NCI-H1105 (cell line): ENCODE measurements at regions not wholly inside any gene's neighbourhood (a gene's known extent, or its start where the extent isn't known, plus 50 kb on each side); places are given as distances from the start of the nearest gene placed in this dataset.
"Not testable (repeated sequence)": the region's sequence is repeated elsewhere in the genome, so short reads cannot be mapped to it uniquely, and the experiment has no call there.

ENCODE experiments used
- DNase-seq: peaks from one replicate; lab custom pipeline; 2025; lab: John Stamatoyannopoulos, UW

DNA sequence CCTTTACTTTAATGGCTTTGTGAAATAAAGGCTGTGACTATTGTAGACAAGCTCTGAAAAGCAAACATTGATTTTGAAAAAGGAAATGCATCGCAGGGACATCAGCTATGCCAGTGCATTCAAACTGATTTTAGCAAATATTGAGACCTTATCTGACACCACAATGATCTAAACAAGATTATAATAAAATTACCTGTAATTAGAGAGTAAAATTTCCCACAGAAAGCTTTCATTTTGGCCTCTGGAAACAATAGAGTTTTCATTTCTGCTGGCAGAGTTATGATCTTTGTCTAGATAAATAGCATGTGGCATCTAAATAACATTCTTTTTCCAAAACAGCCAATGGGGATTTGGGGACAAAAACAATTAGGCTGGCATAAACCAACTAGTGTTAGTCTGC is 650.4 kb upstream of the PRMT6 start:
- DNase-seq, result no peak

DNA sequence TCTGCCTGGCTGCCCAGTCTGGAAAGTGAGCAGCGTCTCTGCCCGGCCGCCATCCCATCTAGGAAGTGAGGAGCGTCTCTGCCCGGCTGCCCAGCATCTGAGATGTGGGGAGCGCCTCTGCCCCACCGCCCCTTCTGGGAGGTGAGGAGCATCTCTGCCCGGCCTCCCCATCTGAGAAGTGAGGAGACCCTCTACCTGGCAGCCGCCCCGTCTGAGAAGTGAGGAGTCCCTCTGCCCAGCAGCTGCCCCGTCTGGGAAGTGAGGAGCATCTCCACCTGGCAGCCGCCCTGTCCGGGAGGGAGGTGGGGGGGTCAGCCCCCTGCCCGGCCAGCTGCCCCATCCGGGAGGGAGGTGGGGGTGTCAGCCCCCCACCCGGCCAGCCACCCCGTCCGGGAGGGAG is 644.2 kb upstream of the PRMT6 start:
- not testable (repeated sequence) for DNase-seq

DNA sequence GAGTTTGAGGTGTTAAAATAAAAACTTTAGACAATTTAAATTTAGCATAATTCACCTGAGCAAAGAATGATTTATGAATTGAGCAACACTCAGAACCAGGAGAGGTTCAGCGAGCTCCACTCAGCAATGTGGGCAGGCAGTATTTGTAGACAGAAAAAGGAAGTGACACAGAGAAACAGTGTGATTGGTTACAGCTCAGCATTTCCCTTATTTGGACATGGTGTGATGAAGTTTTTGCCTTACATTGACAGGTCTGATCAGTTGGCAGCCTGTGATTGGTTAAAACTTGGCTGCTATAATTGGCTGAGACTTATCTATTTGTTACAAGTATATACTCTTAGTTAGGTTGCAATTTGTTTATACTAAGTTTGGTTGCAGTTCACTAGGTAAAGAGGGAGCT is 621.2 kb upstream of the PRMT6 start:
- no peak for DNase-seq

DNA sequence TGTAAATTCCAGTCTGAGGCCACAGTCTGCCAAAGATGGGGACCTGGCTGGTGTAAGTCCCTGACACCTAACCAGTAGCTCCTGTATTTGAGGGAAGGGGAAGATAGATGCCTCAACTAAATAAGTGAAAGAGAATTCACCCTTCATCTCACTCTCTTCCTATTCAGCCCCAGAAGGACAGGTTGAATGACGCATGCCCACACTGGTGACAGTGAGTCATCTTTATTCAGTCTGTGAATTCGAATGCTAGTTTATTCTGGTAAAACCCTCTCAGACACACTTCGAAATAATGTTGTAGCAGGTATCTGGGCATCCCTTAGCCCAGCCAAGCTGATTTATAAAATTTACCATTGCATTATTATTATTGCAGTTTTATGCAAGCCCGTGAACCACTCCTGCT is 617.0 kb upstream of the PRMT6 start:
- no peak for DNase-seq

DNA sequence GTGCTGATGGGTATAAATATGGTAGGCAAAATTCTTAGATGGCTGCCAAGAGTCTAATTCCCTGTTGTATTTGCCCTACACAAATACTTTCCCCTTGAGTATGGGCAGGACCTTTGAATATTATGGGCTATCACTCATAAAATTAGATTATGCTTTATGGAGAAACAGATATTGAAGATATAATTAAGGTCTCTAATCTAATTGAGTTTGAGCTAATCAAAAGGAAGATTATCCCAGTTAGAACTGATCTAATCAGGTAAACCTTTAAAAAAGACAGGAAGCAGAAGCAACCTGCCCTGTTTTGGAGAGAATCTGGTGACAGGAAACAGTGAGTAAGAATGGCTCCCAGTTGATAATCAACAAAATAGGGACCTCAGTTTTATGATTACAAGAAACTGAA is 609.0 kb upstream of the PRMT6 start:
- no peak for DNase-seq

DNA sequence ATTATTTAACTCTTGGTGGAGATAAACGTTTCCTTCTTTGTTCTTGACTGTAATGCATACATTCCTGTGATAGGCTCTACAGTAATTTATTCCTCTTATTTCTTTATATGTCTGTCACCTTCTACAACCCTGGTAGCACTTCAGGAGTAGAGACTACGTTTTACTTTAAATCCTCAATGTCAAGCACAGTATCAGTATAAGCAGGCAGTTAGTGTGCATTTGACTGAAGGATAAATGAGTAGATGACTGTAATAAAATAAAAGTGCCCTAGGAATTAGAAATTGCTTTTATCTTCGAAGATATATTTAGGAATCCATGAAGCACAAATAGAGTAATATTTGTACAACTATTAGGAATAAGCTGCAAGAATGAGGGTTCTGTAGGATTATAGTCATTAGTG is 599.6 kb upstream of the PRMT6 start:
- DNase-seq, result no peak

DNA sequence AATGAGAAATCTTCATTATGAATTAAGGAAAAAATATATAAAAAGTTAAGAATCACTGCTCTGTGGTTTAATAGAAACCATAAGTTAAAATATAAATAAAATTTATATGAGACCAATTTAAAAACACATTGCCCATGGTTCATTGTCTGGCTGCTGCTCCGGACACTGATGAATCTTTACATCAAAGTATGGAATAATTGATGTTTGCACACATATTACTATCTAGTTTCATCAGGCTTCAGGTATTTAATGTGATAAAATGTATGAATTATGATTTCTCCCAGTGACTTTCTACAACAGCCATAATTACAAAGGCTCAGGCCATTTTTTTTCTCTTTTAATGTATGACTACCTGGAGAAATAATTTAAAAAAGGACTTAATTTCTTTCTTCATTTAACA is 599.1 kb upstream of the PRMT6 start:
- no peak for DNase-seq

DNA sequence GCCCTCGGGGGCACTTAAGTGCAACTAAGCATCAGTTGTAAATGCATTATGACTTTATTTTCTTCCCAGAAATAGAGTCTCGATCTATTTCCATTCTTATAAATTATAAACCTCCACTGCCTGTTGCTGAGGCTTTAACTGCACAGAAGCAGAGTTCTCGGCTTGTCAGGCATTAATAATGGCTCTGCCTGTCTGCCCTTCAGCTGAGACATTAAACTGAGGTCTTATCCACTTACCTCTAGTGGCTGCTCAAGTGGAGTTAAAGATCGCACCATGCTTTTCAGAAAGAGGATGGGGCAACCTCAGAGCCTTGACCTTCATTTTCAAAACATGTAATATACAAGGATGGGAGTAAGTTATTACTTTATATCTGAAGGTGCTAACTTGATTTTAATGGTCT is 597.6 kb upstream of the PRMT6 start:
- DNase-seq, result no peak

DNA sequence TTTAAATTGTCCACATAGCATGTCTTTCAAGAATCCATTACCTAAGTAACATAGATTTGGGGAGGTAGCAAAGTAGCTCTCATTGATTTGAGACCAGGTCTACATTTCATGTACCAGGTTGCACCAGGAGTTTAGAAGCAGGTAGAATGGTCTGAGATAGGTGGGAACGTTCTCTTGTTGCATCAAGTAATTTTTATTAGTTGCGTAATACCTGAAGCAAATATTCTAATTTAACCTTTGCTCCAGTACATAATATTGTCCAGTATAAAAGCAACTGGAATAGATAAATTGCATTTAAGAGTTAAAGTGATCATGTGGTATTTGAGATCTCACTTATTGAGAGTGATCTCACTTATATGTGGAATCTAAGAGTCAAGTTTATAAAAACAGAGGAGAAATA is 597.1 kb upstream of the PRMT6 start:
- DNase-seq, result no peak

DNA sequence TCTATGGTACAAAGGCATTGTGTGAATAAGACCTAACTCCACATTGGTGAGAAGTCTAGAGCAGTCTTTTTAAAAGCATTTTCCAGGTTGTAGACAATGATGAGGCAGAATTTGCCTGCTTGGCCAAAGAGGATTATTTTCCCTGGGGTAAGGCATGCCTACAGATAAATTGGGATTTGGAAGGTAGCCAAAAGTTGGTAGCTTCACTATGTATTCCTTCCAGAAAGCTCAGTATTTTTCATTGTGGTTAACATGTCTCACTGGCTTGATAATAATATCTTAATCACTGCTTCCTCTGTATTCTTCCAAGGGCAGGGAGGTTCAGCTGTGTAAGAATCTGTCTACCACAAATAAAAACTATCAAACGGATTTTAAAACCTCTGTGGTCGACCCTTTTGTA is 590.8 kb upstream of the PRMT6 start:
- DNase-seq, result no peak

DNA sequence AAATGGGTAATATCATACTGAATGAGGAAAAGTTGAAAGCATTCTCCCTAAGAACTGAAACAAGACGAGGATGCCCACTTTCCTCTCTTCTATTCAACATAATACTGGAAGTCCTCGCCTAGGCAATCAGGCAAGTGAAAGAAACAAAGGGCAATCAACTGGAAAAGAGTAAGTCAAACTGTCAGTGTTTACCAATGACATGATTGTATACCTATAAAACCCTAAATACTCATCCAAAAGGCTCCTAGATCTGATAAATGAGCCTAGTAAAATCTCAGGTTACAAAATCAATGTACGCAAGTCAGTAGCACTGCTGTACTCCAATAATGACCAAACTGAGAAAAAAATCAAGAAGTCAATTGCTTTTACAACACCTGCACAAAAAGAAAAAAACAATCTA is 575.8 kb upstream of the PRMT6 start:
- DNase-seq, result no peak

DNA sequence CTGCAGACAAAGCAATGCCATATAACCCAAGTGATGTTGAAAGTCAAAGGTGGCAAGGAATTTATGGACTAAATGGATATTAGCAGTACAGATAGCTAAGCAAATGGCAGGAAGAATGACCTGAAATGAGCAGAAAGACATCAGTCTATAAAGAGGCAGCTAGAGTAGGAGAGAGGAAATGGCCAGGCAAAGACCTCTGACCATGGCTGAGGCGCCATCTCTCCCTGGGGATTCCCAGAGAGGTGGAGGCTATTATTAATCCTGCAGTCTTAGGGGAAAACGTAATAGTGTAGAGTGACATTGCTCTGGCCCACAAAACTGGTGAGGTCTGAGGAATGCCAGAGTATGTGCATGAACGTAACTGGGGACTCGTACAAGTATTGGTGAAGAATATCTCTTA is 563.6 kb upstream of the PRMT6 start:
- DNase-seq, result no peak

DNA sequence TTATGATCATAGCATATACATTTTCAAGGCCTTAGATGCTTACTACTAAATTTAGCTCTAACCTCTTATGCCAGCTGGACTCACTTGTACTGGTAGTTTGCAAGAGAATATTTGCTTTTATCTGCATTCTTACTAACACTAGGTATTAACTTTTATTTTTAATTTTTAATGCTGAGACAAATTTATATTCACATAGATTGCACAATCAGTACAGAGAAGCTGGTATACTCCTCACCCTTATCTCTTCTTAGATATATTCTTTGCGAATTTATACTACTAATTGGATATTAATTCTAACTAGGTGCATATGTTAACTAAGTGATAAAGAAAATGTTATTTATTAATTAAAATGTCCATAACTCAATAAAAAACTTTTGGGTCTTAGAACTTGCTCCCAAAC is 561.8 kb upstream of the PRMT6 start:
- DNase-seq, result no peak

DNA sequence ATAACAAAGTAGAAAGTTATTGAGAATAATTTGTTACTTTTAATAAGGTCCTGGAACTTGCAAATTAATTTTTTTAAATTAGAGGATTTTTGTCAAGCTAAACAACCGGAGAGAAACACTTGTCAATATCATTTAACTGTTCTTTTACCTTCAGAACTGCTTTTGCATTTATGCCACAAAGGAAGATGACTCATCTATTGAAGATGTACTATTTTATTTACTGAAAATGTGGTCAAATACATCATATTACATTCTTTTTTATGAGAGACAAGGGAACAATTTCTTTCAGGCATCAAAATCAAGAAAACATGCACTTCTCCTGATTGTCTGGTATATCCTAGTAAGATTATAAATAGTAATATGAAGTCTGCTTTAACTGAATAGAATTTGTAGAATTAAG is 558.2 kb upstream of the PRMT6 start:
- no peak for DNase-seq

DNA sequence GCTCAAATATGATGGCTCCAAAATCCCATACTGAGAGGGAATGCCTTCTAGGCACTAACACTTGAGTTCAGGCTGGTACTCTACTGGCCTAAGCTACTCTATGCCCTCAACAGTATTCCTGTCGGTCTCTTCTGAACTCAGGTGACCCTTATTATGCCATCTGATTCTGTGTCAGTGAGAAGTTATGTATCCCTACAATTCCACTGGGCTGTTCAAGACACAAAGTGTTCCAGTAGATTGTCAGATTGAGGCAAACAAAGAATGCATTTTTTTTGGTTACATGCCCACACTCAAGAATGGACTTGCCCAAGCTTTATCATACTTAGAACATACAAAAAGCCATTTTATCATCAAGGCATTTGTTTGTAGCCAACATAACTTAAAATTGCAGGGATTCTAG is 553.8 kb upstream of the PRMT6 start:
- no peak for DNase-seq

DNA sequence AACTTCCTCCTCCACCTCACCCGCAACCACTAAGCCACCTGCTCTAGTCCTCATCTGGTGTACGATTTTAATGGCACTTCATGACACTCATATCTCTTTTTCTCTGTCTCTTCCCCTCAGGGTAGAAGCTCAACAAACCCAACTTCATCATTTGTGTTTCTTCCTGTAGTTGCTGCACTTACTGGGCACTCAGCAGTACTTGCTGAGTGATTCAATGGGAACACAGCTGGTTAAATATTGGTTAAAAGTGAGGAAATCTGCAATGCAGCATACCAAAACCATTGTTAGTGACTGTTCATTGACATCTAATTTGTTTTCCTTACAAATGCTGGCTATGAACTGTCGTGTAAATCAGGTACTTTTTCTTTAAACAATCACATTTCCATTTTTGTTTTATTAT is 541.1 kb upstream of the PRMT6 start:
- no peak for DNase-seq

DNA sequence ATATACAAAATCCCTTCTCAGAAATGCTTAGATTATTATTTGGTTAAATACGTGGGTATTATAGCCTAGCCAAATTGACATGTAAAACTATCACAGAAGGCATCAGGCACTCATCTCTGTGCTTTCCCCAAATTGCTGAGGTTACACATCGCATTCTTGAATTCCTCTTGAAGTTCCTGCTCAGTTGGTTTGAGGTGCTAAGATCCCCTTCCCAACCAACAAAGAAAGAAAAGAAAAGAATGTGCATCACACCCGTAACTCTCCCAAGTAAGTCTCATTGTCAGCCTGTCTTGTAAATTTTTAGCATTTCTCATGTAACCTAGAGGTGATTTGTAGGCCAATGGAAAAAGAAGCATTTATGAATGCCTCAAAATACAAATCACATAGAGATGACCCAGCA is 539.2 kb upstream of the PRMT6 start:
- no peak for DNase-seq

DNA sequence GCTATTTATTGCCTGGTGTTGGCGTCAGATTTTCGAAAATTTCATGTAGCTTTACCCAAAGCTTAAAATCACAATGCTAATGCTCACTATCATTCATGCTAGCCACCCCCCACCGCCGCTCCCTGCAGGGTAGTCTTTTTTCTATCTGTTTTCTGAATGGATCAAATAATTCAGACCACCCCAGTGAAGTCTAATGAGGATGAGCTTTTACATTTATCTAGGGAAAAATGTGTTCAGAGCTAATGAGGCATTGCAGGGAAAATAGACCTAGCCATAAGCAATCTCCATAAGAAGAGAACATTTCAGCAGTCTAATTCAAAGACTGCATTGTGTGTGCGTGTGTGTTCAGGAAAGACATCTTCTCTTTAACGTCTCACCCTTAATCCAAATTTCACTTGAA is 533.0 kb upstream of the PRMT6 start:
- DNase-seq, result no peak

DNA sequence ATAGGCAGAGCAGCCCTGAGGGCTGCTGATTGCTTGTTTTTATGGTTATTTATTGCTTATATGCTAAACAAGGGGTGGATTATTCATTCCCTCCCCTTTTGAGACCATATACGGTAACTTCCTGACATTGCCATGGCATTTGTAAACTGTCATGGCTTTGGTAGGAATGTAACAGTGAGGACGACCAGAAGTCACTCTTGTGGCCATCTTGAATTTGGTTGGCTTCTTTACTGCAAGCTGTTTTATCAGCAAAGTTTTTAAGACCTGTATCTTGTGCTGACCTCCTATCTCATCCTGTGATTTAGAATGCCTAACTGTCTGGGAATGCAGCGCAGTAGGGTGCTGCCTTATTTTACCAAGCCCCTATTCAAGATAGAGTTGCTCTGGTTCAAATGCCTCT is 531.8 kb upstream of the PRMT6 start:
- no peak for DNase-seq

DNA sequence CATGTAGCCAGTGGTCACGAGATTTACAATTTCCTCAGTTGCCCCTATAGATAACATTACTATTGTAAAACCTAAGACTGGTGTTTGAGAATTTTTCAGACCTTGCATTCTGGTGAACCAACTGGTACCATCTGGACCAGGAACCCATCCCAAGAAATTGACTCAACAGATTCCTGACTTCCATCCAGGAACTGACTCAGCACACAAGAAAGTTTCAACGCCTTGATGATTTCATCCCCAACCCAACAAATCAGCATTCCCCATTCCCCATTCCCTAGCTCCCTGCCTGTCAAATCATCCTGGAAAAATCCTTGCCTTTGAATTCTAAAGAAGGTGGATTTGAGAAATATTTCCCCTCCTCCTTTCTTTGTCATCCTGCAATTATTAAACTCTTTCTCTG is 529.8 kb upstream of the PRMT6 start:
- DNase-seq, result no peak

DNA sequence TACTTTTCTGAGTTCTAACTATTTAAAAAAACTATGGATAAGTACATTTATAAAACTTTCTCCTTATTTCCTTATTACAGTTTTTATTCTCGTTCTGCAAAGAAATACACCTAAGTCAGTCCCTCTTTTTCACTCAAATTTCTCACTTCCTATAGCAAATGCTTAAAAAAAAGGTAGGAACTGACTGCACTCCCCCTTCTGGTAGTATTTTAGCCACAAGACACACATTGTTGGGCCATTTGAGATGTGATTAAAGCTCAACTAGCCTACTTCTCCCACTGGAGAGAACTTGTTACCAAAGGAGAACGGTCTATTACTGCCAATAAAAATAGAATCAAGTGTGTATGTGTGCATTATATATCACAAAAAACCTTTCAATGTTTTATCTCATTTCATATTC is 521.9 kb upstream of the PRMT6 start:
- DNase-seq, result no peak

DNA sequence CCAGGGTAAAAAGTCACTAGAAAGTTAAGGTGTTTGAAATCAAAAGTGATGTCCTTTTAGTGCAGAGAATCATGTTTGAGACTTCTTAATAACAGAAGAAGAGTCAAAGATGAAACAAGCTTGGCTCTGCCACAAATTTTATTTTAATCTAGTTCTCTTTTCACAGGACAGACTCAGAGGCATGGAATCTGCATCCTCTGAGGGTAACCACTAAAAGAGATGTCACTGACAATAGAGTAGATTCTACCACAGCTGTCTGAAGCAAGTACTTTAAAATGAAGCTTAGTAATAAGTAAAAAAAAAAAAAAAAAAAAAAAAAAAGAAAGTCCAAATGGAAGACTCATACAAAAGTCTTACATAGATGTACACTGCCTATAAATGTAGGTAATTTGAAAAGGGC is 519.7 kb upstream of the PRMT6 start:
- DNase-seq, result no peak

DNA sequence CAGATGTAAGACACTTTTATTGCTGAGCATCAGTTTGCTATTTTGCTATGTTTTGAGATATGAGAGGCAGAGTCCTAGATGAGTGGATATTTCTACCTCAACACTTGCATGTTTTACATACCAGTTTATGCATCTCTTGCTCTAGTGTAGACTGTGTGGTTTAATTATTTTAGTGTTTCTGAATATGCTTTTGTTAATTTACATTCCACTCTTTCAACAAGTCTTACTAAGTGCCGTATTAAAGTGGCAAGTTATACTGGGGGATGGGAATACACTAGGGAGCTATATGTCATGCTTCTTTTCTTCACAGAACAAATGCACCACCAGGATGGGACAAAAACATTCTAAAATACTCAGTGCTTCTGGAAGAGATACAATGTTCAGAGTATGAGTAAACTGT is 507.7 kb upstream of the PRMT6 start:
- DNase-seq, result no peak

DNA sequence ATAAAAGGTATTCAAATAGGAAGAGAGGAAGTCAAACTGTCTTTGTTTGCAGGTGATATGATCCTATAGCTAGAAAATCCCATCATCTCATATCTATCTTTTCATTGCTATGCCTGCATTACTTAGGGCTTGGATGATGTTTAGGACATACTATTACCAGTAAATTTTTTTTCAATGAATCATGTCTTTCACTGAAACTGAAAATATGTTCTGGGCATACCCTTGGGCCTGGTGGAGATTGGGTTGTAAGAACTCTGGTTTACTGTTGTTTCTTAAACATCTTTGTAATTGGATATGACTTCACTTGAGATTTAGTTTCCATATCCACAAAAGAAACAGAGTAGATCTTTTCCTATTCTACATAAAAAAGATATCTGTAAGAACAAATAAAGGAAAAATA is 502.2 kb upstream of the PRMT6 start:
- no peak for DNase-seq

DNA sequence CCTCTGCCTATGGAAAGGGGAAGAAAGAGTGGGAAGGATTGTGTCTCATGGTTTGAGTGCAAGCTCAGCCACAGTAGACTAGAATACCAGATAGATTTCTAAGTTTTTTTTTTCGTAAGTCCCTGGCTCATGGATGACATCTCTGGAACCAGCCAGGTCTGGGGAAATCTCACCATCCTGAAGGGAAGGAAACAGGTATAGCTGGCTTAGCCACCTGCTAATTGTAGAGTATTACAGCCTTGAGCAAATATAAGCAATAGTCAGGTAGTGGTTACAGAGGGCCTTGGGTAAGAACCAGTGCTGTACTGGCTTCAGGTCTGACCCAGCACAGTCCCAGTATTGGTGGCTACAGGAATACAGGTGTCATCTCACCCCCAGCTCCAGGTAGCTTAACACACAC is 500.9 kb upstream of the PRMT6 start:
- no peak for DNase-seq

DNA sequence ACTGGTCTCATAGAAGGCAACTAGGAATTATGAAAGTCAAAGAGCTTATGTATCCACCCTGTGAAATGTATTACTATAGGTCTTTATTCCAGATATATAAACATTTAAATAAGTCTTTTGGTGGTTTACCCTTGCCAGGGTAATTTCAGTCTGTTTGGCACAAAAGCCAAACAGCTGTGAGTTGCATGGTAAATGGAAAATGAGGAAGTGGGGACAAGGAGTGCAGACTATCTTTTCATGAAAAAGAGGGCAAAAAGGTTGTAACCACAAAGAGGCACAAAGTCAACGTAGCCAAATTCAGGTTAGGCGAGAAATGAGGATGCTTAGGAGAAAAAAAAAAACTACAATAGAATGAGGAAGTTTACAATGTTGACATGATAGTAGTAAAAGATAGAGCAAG is 492.3 kb upstream of the PRMT6 start:
- no peak for DNase-seq
